MM.1S (cell line): ENCODE measurements at regions not wholly inside any gene's neighbourhood (a gene's known extent, or its start where the extent isn't known, plus 50 kb on each side); places are given as distances from the start of the nearest gene placed in this dataset.

Experiments
- DNase-seq: peaks from one replicate; pipeline ENCODE4 v3.0.0-alpha.2; 2015
- H2AFZ ChIP-seq: fragments of 300-600 bp; sonication (generic); 2 replicates; pipeline ENCODE4 v1.6.0; 2016; ENCODE audit warnings: antibody characterized with exemption, low read length
- H3F3A ChIP-seq: fragments of 300-600 bp; sonication (generic); 2 replicates; pipeline ENCODE4 v1.6.1; 2016; ENCODE audit warnings: mild to moderate bottlenecking, antibody characterized with exemption, low read length, moderate library complexity, mixed read lengths; ENCODE audit not compliant: insufficient read depth
- H3K27ac ChIP-seq: fragments of 300-600 bp; sonication (generic); 2 replicates; pipeline ENCODE4 v1.5.1; 2016; ENCODE audit warnings: mild to moderate bottlenecking, low read length
- H3K27me3 ChIP-seq: fragments of 300-600 bp; sonication (generic); replicated peaks from 2 replicates; pipeline ENCODE4 v1.6.0; 2016; ENCODE audit warnings: low read length; ENCODE audit not compliant: insufficient read depth
- H3K36me3 ChIP-seq: fragments of 300-600 bp; sonication (generic); replicated peaks from 2 replicates; pipeline ENCODE4 v1.6.1; 2016; ENCODE audit warnings: mild to moderate bottlenecking, low read length, mixed read lengths; ENCODE audit not compliant: insufficient read depth
- H3K4me1 ChIP-seq: fragments of 300-600 bp; sonication (generic); 2 replicates; pipeline ENCODE4 v1.6.1; 2016; ENCODE audit warnings: low read length, mixed read lengths
- H3K4me2 ChIP-seq: fragments of 300-600 bp; sonication (generic); 2 replicates; pipeline ENCODE4 v1.6.0; 2016; ENCODE audit warnings: low read depth, low read length
- H3K4me3 ChIP-seq: fragments of 300-600 bp; sonication (generic); 2 replicates; pipeline ENCODE4 v1.5.1; 2016; ENCODE audit warnings: low read length, mixed read lengths
- H3K79me2 ChIP-seq: fragments of 300-600 bp; sonication (generic); 2 replicates; pipeline ENCODE4 v1.6.1; 2016; ENCODE audit warnings: mixed run types, low read length, mixed read lengths
- H3K9ac ChIP-seq: fragments of 300-600 bp; sonication (generic); 2 replicates; pipeline ENCODE4 v1.6.1; 2016; ENCODE audit warnings: low read length, mixed read lengths
- H3K9me2 ChIP-seq: fragments of 300-600 bp; sonication (generic); replicated peaks from 2 replicates; pipeline ENCODE4 v1.6.1; 2016; ENCODE audit warnings: mild to moderate bottlenecking, low read length, mixed read lengths; ENCODE audit not compliant: insufficient read depth
- H3K9me3 ChIP-seq: fragments of 300-600 bp; sonication (generic); replicated peaks from 2 replicates; pipeline ENCODE4 v1.6.1; 2016; ENCODE audit warnings: mild to moderate bottlenecking, low read length, mixed read lengths; ENCODE audit not compliant: insufficient read depth
- H4K20me1 ChIP-seq: fragments of 300-600 bp; sonication (generic); 2 replicates; pipeline ENCODE4 v1.6.1; 2016; ENCODE audit warnings: mild to moderate bottlenecking, low read length, moderate library complexity, mixed read lengths; ENCODE audit not compliant: insufficient read depth
- CTCF ChIP-seq: fragments of 300-600 bp; sonication (generic); IDR thresholded peaks from 2 replicates; pipeline ENCODE4 v1.5.1; 2016; ENCODE audit warnings: antibody characterized with exemption, low read length, mixed read lengths
- EZH2 ChIP-seq: fragments of 300-600 bp; sonication (generic); optimal IDR thresholded peaks from 2 replicates; pipeline ENCODE3; 2017; ENCODE audit warnings: low read depth, mild to moderate bottlenecking, antibody characterized with exemption, low read length, mixed read lengths
- EZH2phosphoT487 ChIP-seq: fragments of 300-600 bp; sonication (generic); IDR thresholded peaks from 2 replicates; pipeline ENCODE4 v1.6.1; 2018; ENCODE audit warnings: antibody characterized with exemption, low read length

GRCh38 chr20:57800791-57801430, 91.1 kb upstream of the PMEPA1 start:
- Histone ChIP-seq H2AFZ (no peak overlapping the region), H3K27me3 (peaks cover 68% of the 10 kb centered on the region), H3F3A (no peaks in the 10 kb centered on the region), H3K9ac (no peak overlapping the region), H3K4me1 (no peaks in the 10 kb centered on the region), H3K9me3 (no peaks in the 10 kb centered on the region), H3K9me2 (no peaks in the 10 kb centered on the region), H3K79me2 (no peaks in the 10 kb centered on the region), H3K27ac (no peak overlapping the region), H3K36me3 (no peaks in the 10 kb centered on the region), H3K4me3 (no peak overlapping the region), H4K20me1 (no peaks in the 10 kb centered on the region), H3K4me2 (no peak overlapping the region)
- DNase-seq: no peak
- TF ChIP-seq EZH2phosphoT487 (no peak), CTCF (no peak), EZH2 (no peak)

- no peaks in the 10 kb centered on the region for H3F3A ChIP-seq
- no peak overlapping the region for H3K9ac ChIP-seq
- H3K4me1 ChIP-seq: no peaks in the 10 kb centered on the region
- no peaks in the 10 kb centered on the region for H3K79me2 ChIP-seq
- DNase-seq: no peak
- no peaks in the 10 kb centered on the region for H4K20me1 ChIP-seq
- H3K4me3 ChIP-seq: no peak overlapping the region
- H3K27ac ChIP-seq: no peak overlapping the region
- H3K9me3 ChIP-seq: no peaks in the 10 kb centered on the region
- H2AFZ ChIP-seq: no peak overlapping the region
- no peaks in the 10 kb centered on the region for H3K36me3 ChIP-seq
- TF ChIP-seq CTCF: no peak
- TF ChIP-seq EZH2: no peak
- TF ChIP-seq EZH2phosphoT487: no peak
- H3K4me2 ChIP-seq: no peak overlapping the region
- H3K27me3 ChIP-seq: peaks cover 61% of the 10 kb centered on the region
- no peaks in the 10 kb centered on the region for H3K9me2 ChIP-seq
Observed at GRCh38 chr20:57797401-57797800, 87.6 kb upstream of the PMEPA1 start.

GRCh38 chr20:57795977-57796560, 86.3 kb upstream of the PMEPA1 start:
- H4K20me1 ChIP-seq: no peaks in the 10 kb centered on the region
- no peak overlapping the region for H2AFZ ChIP-seq
- H3K27ac ChIP-seq: no peak overlapping the region
- H3F3A ChIP-seq: no peaks in the 10 kb centered on the region
- H3K79me2 ChIP-seq: no peaks in the 10 kb centered on the region
- DNase-seq: no peak
- no peak overlapping the region for H3K9ac ChIP-seq
- no peak overlapping the region for H3K4me2 ChIP-seq
- H3K36me3 ChIP-seq: no peaks in the 10 kb centered on the region
- no peak overlapping the region for H3K4me3 ChIP-seq
- H3K9me2 ChIP-seq: no peaks in the 10 kb centered on the region
- H3K27me3 ChIP-seq: peaks cover 70% of the 10 kb centered on the region
- no peaks in the 10 kb centered on the region for H3K4me1 ChIP-seq
- H3K9me3 ChIP-seq: no peaks in the 10 kb centered on the region
- no peak for TF ChIP-seq EZH2
- TF ChIP-seq CTCF: no peak
- TF ChIP-seq EZH2phosphoT487: no peak
